GM23338 (cell line): ENCODE measurements at regions not wholly inside any gene's neighbourhood (a gene's known extent, or its start where the extent isn't known, plus 50 kb on each side); places are given as distances from the start of the nearest gene placed in this dataset.

Source experiments
- ATAC-seq: fragments of 200-7000 bp; cut with Tn5 transposase; 3 replicates; pipeline ENCODE4 v1.9.1; 2020
- DNase-seq: peaks from one replicate; pipeline ENCODE4 v3.0.0-alpha.2; 2015; ENCODE audit warnings: low spot score
- H2AFZ ChIP-seq: fragments of 200-600 bp; sonication (generic); 2 replicates; pipeline ENCODE4 v1.8.0; 2016; ENCODE audit warnings: antibody characterized with exemption, mild to moderate bottlenecking, moderate library complexity
- H3F3A ChIP-seq: fragments of 200-600 bp; sonication (generic); replicated peaks from 2 replicates; pipeline ENCODE4 v1.8.0; 2017; ENCODE audit warnings: antibody characterized with exemption, mixed run types, low read depth
- H3K27ac ChIP-seq: fragments of 200-600 bp; sonication (generic); 2 replicates; pipeline ENCODE4 v1.6.1; 2016; ENCODE audit warnings: low read depth
- H3K27me3 ChIP-seq: fragments of 200-600 bp; sonication (generic); 2 replicates; pipeline ENCODE4 v1.8.0; 2016; ENCODE audit warnings: mild to moderate bottlenecking, mixed run types, moderate library complexity; ENCODE audit not compliant: insufficient read depth
- H3K36me3 ChIP-seq: fragments of 200-600 bp; sonication (generic); 2 replicates; pipeline ENCODE4 v1.8.0; 2016; ENCODE audit warnings: mild to moderate bottlenecking; ENCODE audit not compliant: insufficient read depth
- H3K4me1 ChIP-seq: fragments of 200-600 bp; sonication (generic); 2 replicates; pipeline ENCODE4 v1.8.0; 2016; ENCODE audit warnings: mild to moderate bottlenecking, moderate library complexity; ENCODE audit not compliant: insufficient read depth
- H3K4me2 ChIP-seq: fragments of 200-600 bp; sonication (generic); 2 replicates; pipeline ENCODE4 v1.7.1; 2017; ENCODE audit warnings: mixed run types
- H3K4me3 ChIP-seq: fragments of 200-600 bp; sonication (generic); 2 replicates; pipeline ENCODE4 v1.6.1; 2016; ENCODE audit warnings: mixed run types
- H3K79me2 ChIP-seq: fragments of 200-600 bp; sonication (generic); replicated peaks from 2 replicates; pipeline ENCODE4 v1.8.0; 2017; ENCODE audit warnings: mild to moderate bottlenecking; ENCODE audit not compliant: insufficient read depth
- H3K9me2 ChIP-seq: fragments of 200-600 bp; sonication (generic); 2 replicates; pipeline ENCODE4 v1.8.0; 2017; ENCODE audit not compliant: insufficient read depth
- H4K20me1 ChIP-seq: fragments of 200-600 bp; sonication (generic); replicated peaks from 2 replicates; pipeline ENCODE4 v1.8.0; 2017; ENCODE audit warnings: mild to moderate bottlenecking; ENCODE audit not compliant: insufficient read depth
- H3K27ac Mint-ChIP-seq: 2 replicates; pipeline ENCODE4 v1.8.0; 2020; ENCODE audit warnings: inconsistent platforms, mild to moderate bottlenecking, moderate library complexity, mixed read lengths
- H3K27me3 Mint-ChIP-seq: 3 replicates; pipeline ENCODE4 v1.8.0; 2022; ENCODE audit warnings: low read depth, mild to moderate bottlenecking, moderate library complexity, mixed read lengths, inconsistent platforms; ENCODE audit not compliant: insufficient read depth, poor library complexity
- H3K36me3 Mint-ChIP-seq: 3 replicates; pipeline ENCODE4 v1.8.0; 2021; ENCODE audit warnings: low read depth, mild to moderate bottlenecking, inconsistent platforms, moderate library complexity, mixed read lengths
- H3K4me1 Mint-ChIP-seq: 3 replicates; pipeline ENCODE4 v1.8.0; 2020; ENCODE audit warnings: mild to moderate bottlenecking, inconsistent platforms, mixed read lengths
- H3K4me3 Mint-ChIP-seq: 3 replicates; pipeline ENCODE4 v1.8.0; 2021; ENCODE audit warnings: moderate library complexity, mild to moderate bottlenecking, inconsistent platforms, mixed read lengths
- H3K9me3 Mint-ChIP-seq: 3 replicates; pipeline ENCODE4 v1.8.0; 2020; ENCODE audit warnings: moderate library complexity, mild to moderate bottlenecking, inconsistent platforms, mixed read lengths
- CREB1 ChIP-seq: fragments of 250-450 bp; sonication (Bioruptor Pico); IDR thresholded peaks from 2 replicates; pipeline ENCODE4 v1.5.0; 2020; ENCODE audit warnings: low read depth, mild to moderate bottlenecking, moderate library complexity
- POLR2AphosphoS5 ChIP-seq: IDR thresholded peaks from 2 replicates; pipeline ENCODE4 v1.6.1; 2016; ENCODE audit warnings: antibody characterized with exemption, low read depth
- ZNF114 ChIP-seq: fragments of 250-450 bp; sonication (Bioruptor Pico); IDR thresholded peaks from 2 replicates; pipeline ENCODE4 v1.5.0; 2020; ENCODE audit warnings: mild to moderate bottlenecking, moderate library complexity
- ZNF331 ChIP-seq: fragments of 250-450 bp; sonication (Bioruptor Pico); IDR thresholded peaks from 2 replicates; pipeline ENCODE4 v1.5.0; 2020; ENCODE audit warnings: low read depth, mild to moderate bottlenecking, moderate library complexity
- ZNF462 ChIP-seq: fragments of 250-450 bp; sonication (Bioruptor Pico); IDR thresholded peaks from 2 replicates; pipeline ENCODE4 v1.5.0; 2020; ENCODE audit warnings: mild to moderate bottlenecking, moderate library complexity
- TF ChIP-seq, protein P1 (sequence below): IDR thresholded peaks from 2 replicates; pipeline ENCODE4 v1.6.1; 2016; ENCODE audit warnings: antibody characterized with exemption

DNA sequence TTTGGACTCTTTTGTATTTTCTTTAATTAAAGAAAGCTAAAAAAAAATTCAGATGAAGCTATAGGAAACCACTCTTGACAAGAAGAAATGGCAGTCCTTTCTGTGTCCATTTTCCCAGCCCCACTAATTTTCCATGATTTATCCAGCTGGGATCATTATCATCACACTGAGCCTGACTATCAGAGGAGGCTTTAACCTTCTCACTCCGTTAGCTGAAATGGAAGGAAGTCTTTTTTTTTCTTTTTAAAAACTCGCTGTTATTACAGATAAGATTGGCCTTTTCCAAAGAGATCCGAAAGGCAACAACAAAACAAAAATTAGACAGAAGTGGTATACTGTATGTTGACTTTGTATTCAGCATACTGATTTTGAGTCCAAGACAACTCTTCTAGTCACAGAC lies 366.2 kb upstream of the ROPN1 start (continued):
- TF ChIP-seq CREB1 (CRISPR knock-in tag) (no peak), ZNF462 (no peak)
- TF ChIP-seq, protein P1, sequence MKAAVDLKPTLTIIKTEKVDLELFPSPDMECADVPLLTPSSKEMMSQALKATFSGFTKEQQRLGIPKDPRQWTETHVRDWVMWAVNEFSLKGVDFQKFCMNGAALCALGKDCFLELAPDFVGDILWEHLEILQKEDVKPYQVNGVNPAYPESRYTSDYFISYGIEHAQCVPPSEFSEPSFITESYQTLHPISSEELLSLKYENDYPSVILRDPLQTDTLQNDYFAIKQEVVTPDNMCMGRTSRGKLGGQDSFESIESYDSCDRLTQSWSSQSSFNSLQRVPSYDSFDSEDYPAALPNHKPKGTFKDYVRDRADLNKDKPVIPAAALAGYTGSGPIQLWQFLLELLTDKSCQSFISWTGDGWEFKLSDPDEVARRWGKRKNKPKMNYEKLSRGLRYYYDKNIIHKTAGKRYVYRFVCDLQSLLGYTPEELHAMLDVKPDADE, result no peak

GRCh38 chr3:124360155-124360554 lies 368.2 kb upstream of the ROPN1 start:
- Mint-ChIP-seq H3K9me3 (no peaks in the 10 kb centered on the region; the same call in 2 of the 3 replicates), H3K27ac (peak overlapping the region; percentile 84), H3K27me3 (peaks cover 2% of the 10 kb centered on the region), H3K4me1 (peaks cover 20% of the 10 kb centered on the region), H3K4me3 (no peak overlapping the region), H3K36me3 (no peaks in the 10 kb centered on the region)
- DNase-seq (no peak), ATAC-seq (no peak; the same call in 2 of the 3 replicates)
- Histone ChIP-seq H3K9me2 (peaks cover 13% of the 10 kb centered on the region; the same call in 1 of the 2 replicates), H3F3A (no peaks in the 10 kb centered on the region), H3K27me3 (no peaks in the 10 kb centered on the region), H3K79me2 (no peaks in the 10 kb centered on the region), H3K4me1 (peaks cover 9% of the 10 kb centered on the region), H4K20me1 (no peaks in the 10 kb centered on the region), H2AFZ (no peak overlapping the region), H3K27ac (peak overlapping the region; percentile 1; the same call in 1 of the 2 replicates), H3K4me3 (no peak overlapping the region), H3K4me2 (peak overlapping the region; percentile 1; the same call in 1 of the 2 replicates), H3K36me3 (no peaks in the 10 kb centered on the region)
- no peak for TF ChIP-seq POLR2AphosphoS5
- TF ChIP-seq ZNF331, result no peak
- TF ChIP-seq ZNF462, result no peak
- TF ChIP-seq ZNF114 (CRISPR knock-in tag), result no peak
